ENCODE measurements at regions not wholly inside any gene's neighbourhood (a gene's known extent, or its start where the extent isn't known, plus 50 kb on each side); places are given as distances from the start of the nearest gene placed in this dataset.
"Not testable (repeated sequence)": the region's sequence is repeated elsewhere in the genome, so short reads cannot be mapped to it uniquely, and the experiment has no call there.

DNA sequence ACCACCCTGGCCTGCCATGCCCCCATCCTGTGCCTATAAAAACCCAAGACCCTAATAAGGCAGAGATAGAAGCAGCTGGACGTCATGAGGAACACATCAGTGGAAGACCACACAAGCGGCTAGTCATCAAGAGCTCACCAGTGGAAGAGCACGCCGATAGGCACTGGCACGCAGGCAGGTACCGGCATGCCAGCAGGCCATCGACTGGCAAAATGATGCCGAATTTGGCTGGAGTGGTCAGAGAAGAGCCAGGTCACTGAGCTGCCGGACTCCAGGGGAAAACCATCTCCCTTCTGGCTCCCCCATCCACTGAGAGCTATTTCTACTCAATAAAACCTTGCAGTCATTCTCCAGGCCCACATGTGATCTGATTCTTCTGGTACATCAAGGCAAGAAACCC is 227.6 kb upstream of the EXOC2 start:
- DNase-seq, result no peak

DNA sequence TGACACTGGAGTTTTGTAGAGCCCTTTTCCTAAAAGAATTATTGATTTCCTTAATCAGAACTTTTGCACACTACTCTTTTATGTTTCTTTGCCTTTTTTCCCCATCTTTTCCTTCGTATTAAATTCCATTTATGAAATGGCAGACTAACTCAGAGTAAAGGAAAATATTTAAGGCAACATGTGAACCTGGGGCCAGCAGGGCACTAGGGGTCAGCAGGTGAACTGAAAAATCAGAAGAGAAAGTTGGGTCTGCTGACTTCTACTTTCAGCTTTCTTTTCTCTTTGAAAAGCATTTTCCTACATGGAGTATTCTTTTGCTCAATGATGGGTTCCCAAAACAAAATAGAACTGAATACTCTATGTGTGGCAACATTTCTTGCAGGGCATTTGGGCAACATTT is 226.6 kb upstream of the EXOC2 start:
- DNase-seq, result no peak

DNA sequence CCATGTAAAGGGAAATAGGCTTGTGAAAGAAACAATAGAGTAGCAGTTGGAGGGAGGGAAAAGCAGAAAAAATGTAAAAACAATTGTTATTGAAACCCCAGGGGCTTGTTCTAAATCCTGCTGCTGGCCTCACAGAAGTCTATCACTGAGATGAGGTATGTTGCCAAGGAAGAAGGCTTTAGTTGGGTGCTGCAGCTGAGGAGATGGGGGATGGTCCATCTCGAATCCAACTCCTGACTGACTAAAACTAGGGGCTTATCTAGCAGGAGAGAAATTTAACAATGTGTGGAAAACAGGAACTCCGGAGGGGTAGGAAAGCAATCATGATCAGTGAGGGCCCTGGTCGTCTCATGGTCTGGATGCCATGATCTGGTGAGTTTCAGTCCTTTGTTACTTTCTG is 225.0 kb upstream of the EXOC2 start:
- no peak for DNase-seq

DNA sequence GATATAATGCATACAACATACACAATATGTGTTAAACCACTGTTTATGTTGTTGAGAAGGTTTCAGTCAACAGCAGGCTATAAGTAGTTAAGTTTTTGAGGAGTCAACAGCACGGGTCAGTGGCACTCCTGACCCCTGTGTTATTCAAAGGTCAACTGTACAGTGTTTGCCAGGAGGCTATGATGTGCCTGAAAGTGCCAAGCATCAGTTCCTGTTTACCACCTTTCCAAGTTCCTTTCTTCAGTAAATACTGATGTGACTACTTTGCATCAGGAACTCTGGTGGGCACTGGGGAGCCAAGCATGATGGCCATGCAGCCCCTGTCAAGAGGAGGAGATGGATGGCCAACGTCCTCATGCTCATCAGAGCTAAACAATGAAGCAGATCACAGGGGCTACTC is 224.4 kb upstream of the EXOC2 start:
- no peak for DNase-seq

DNA sequence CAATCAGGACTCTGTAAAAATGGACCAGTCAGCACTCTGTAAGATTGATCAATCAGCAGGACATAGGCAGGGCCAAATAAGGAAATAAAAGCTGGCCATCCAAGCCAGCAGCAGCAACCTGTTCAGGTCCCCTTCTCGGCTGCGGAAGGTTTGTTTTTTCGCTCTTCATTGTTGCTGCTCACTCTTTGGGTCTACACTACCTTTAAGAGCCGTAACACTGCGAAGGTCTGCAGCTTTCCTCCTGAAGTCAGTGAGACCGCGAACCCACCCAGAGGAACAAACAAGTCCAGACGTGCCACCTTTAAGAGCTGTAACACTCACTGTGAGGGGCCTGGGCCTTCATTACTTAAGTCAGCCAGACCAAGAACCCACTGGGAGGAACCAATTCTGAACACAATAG is 223.2 kb upstream of the EXOC2 start:
- no peak for DNase-seq

DNA sequence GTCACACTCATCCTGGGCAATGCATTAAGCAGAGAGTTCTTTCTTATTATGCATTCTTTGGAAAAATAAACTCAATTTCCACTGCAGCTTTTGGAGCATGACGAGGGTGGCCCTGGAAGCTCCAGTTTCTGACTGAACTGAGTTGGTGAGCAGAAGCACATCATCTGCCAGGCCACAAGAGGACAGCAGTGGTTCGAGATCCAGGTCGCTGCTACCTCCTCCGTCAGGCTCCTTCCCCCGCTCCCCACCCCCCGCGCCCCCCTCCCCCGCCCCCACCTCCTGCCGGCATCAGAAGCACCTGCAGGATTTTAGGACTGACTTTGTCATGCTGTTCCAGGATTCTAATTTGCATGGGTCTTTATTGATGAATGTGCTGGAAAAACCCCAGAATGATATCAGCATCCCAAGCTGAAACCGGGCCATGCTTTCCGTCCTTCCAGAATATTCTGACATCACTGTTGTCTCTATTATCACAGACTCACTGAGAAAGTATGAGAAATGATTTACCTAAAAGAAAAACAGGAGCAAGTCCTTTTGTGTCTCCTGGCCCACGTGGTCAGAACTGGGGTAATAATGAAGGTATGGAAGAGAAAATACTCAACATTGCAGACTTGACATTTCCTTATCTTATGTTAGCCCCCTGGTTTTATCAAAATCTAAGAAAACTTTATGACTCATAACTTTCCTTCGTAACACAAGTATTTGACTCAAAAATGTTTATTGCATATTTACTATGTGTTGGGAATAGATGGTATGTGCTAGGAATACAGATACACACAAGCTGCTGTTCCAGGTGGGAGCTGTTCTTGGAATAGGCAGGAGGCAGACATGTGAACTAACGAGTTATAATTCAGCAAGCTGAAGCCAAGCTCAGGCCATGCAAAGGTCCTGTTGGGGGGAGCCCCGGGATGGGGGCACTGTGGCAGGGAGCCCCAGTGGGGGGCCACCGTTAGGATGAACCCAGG is 220.2 kb upstream of the EXOC2 start:
- peak; percentile 50 for DNase-seq

DNA sequence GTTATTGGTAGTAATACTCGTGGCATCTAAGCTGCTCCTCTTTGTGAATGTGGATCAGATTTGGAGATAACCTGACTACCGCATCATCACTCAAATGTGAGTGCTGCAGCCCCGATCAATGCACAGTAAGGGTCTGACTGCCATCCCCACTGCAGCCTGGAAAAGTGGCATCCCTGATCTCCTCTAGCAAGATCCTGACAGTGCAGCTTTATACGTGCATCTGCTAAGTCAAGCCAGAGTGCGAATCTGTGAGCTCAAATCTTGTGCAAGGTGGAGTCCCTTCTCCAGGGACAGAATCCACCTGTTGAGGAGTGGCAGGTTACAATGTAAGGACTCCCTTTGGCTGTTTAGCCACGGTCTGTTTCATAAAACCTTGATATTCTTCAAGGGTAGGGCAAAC is 215.0 kb upstream of the EXOC2 start:
- no peak for DNase-seq

DNA sequence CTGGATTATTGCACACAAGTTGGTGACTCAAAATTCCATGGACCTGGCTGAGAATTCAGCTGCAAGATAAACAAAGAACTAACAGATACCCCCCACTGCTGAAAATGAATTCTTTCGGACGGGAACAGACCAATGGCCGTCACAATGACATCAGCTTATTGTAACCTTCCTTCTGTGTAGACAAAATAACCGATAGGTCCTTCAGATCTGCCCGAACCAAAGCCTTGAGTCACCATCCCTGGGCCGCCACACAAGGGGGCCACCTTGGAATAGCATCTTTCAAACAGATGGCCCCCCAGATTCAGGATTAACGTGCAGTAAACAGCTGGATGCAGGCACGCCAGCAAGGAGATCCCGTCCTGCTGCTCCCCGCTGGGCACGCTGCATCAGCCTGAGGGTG is 214.0 kb upstream of the EXOC2 start:
- no peak for DNase-seq

DNA sequence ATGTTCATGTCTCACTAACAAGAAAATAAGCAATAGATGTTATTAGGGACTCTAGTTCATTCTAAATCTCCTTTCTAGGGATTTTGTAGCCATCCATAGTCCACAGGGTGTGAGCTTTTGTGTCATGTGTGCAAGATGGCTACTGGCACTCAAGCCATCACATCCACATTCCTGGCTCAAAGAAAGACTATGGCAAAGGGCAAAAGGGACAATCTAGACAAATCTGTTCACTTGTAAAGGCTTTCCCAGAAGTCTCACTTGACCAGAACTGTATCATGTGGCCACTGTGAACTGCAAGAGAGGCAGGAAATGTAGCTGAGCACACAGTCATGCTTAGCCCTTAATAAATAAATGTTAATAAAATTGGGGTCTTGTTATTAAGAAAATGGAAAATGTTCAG is 212.6 kb upstream of the EXOC2 start:
- DNase-seq, result no peak

DNA sequence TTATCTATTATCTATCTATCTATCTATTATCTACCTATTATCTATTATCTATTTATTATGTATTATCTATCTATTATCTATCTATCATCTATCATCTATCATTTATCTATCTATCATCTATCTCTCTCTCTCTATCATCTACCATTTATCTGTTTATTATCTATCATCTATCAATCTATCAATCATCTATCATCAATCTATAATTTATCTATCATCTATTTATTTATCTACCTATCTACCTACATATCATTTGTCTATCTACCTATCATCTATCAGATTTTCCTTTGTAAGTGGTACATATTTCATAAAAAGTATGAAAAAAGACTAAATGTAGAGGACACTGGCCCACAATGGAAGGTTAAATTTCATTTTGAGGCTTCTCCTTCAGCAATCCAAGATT is 212.1 kb upstream of the EXOC2 start:
- DNase-seq, result no peak

DNA sequence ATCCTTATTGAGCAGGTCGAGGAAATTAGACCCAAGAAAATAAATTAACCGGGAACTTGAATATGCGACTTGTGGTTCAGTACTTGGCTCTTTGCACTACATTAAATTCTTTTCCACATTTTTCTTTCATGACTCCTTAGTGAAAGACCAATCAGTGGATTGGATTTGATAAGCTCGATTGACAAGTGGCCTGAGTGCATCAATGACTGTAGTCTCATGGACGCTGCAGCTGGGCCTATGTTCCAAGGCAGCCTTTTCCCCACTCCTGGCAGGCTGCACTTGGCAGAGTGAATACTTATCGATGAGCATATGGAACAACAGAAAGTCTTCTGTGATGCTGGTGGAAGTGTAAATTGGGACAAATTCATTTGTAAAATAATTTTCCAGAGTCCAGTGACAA is 210.8 kb upstream of the EXOC2 start:
- no peak for DNase-seq

DNA sequence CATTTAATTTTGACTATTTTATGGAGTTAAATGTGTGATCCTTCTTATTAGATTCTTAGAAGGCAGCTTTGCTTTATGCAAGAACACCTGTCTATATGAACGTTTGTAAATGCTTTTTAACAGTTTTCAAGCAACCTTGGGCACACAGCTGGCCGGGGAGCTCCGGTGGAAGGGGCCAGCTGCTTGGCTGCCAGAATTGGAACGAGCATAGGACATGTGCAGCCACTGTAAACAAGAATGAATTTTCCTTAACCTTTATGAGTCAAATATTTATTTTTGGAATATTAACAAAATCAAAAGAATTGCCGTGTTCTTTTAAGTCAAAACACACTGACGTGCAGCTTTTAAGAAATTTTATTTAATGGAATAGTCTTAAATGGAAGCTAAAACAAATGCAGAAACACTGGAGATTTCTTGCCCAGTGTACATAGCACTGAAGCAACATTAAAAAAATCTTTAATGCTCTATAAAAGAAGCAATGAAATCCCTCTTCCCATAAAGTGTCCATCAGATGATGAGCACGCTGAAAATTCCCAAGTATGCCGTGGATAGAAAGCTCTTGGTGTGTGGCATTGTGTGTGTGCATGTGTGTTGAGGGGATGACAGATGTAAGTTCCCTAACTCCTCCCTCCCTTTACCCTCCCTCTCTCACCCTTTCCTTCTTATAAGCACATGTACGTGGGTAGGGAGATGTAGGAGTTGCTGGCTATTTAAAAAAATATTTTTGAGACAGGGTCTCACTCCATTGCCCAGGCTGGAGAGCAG is 208.9 kb upstream of the EXOC2 start:
- no peak for DNase-seq

DNA sequence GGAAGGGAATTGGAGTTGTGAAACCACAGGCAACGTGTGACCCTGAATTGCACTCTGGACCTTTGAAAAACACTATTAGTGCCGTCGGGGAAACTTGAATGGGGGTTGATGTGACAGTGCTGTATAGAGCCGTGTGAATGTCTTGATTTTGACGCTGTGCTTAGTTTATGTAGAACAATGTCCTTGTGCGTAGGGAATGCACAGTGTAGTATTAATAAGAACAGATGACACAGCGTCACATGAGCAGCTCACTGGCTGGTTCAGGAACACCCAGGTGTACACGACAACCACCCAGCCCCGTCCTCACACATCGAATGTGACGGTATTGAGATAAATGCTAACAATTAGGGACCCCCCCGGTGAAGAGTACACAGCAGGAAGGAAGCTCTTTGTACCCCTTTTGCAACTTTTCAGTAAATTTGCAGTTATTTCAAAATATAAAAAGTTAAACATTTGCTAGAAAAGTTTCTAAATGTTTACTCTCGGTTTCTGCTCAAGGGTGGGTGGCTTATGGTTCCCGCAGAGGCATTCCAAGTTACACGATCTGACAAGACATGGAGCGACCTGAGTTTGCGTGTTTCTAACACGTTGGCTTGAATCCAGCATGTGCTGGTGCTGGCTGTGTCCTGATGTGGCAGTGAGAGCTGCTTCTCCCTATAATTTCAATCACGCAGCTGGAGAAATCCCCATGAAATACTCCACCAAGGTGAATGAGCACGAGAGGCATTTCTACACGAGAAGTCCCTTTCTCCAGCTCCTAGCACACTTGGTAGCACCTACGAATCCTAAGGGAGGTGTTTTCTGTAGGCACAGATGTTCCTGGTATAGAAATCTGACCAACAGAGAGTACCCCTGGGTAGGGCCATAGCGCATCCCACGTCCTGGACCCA is 208.0 kb upstream of the EXOC2 start:
- no peak for DNase-seq

DNA sequence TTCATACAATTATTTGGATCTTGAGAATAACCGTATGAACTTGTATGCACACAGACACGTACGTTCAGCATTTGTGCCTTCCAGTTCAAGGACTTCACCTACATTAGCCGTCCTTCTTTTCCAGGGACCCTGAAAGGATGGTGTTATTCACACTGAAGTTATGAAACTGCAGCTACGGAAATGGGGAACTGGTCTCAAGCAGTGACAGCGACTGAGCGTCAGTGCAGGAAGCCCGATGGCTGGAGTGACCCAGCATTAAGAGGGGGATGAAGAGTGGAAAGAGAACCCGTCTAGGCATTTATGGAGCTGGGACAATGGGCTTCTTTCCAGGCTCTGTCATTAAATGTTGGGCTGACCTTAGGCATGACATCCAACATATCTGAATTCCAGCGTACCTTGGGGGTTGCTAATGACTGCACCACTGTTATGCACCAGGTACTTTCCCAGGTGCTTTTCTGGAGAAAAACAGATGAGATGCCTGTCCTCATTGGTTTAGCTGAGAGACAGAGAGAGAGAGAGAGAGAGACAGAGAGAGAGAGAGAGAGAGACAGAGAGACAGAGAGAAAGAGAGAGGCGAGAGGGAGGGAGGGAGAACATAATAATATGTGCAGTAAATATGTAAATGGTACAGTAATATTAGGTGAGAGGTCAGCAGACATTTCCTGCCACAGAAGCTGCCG is 204.7 kb upstream of the EXOC2 start:
- DNase-seq, result no peak

DNA sequence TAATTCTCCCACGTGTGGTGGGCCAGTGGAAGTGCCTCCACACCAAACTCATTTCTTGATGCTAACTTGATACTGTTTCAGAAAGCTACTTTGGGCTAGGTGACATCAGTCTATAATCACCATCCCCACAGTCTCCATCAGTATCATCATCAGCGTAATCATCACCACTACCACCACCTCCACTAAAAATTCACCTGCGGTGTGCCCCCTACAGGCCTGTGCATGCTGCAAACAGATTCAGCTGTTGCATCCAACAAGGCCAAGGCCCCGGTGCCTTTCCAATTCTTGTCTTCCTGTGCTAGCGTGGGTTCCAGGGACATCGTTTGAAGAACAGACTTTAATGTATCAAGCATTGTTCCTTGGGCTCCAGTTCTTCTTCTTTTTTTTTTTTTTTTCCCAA is 201.3 kb upstream of the EXOC2 start:
- no peak for DNase-seq

DNA sequence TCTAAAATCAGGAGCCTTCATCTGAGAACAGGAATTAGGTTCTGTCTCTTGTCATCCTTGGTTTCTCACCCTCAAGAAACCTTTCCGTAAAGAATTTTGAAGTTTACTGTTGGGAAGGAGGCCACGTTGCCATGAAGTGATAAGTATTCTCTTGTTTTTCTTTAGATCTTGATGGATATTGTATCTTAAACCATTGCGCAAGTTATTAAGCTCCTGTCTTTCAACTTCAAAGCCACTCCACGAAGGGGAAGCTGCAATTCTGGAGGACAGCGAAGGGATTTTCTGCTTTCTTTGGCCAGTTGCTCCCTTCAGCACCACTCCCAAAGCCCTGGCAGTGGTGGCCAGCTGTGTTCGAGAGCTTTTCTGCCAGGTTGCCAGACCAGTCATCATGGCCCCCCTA is 198.1 kb upstream of the EXOC2 start:
- DNase-seq, result no peak

DNA sequence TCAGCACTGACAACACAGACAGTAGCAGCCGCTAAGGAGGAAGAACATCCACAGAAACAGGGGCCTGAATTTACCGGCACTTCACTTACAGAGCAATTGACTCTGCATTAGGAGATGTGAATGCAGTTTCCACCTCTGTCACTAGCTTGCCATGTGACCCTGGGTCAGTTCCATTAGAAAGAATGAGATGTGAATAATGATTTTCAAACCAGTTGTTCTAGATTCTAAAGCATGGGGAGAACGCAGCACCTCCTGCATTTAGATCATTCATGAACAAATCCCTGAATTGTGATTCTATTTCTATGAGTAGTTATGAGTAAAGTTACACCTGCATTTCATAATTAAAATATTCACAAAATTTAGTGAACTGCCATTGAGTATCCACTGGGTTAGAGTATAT is 197.3 kb upstream of the EXOC2 start:
- no peak for DNase-seq

DNA sequence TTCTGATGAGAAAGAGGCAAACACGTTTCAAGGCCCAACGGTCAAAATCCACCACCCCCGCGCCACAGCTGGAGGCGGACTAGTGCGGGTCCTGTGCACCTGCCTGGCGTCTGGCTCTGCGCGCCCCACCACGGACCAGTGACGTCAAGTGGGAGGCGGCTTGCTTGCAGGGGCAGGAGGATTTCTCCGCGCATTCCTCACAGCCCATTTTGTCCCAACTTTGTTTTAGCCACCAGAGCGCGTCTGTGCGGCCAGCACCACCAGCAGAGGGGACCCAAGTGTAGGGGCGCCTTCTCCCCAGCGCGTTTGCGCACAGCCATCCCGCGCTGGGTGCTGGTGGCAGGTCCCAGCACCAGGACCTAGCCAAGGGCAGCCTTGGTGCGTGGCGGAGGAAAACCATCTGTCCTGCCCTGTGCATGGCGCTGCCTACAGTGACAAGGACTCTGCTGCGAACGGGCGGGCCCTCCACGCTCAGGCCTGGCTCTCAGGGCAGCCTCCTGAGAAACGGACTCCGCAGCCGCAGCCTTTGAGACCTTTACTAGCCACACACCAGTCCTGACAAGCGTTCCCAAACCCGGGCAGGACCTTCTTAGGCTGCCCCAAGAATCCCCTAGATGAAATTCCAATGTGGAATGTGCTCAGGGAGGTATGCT is 194.8 kb upstream of the EXOC2 start:
- DNase-seq, result no peak

DNA sequence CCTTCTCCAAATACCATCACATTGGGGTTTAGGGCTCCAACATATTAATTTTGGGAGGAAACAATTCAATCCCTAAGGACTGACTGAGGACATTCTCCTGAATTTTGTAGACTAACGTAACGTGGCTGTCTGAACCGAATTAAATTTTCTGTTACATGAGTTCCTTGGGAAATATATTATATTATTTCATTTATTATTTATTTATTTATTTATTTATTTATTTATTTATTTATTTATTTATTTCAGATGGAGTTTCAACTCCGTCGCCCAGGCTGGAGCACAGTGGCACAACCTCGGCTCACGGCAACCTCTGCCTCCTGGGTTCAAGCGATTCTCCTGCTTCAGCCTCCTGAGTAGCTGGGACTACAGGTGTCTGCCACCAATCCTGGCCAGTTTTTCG is 193.2 kb upstream of the EXOC2 start:
- not testable (repeated sequence) for DNase-seq

DNA sequence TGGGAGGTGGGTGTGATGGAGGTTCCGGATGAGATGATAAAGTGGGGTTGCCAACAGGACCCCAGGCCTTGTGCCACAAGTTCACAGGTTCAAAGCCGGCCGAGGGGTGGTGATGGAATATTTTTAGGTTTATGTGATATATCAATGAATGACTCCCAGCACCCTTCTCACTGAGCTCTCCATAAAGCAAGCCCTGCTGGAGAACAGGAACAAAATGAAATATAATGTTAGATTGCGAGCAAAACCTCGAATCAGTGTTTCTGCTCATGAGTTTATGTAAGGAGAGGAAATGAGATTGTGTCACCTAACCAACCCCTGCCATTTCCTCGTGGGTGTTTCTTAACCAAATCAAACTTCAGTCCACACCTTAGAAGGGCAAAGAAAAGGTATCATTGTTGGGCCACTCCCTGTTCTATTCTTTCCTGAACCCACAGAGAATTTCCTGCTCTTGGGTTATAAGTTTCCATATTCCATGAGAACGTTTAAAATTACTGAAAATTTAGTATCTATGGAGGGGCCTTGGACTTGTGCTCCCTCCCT is 192.2 kb upstream of the EXOC2 start:
- no peak for DNase-seq

DNA sequence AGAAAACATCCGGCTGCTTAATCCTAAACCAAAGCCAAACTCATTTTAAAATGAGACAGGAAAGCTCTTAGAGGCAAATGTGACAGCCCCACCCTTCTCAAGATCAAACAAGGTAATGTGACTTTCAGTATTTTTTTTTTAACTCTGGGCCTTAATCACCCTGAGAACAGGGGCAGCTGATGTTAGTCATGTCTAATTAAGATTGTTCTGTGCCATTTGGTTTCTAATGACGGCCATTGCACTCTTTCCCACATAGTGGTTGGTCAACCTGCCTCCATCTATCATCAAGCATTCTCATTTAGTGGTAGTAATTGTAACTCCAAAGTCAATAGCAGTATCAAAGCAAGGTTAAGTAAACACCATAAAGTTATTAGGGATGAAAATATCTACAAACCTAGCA is 191.6 kb upstream of the EXOC2 start:
- DNase-seq, result no peak

DNA sequence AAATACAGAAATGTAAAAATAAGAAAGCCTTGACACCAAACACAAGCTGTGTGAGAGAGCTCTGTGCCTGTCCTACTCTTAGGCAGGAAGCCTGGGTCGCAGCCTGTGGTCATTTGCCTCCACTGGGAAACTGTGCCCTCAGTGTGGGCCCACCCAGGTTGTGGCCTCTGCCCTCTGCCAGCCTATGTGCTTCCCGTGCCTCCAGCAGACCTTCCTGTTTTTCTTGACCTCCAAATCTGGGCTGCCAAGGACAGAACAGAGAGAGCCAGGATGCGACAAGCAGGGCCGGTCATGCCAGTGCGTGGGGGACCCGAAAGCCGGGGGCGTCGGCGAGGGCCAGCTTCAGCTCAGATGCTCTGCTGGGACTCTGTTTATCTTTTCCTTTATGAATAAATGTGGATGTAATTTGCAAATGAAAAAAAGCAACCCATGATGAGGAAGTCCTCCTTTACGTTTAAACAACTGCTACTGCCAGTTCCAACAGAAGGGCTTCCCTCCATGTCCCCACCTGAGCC is 189.2 kb upstream of the EXOC2 start:
- DNase-seq, result no peak

All from NCI-H1105 (cell line).